NCI-H1105 treated with DMSO at 0.1 percent for 48 hours (cell line): ENCODE measurements at regions not wholly inside any gene's neighbourhood (a gene's known extent, or its start where the extent isn't known, plus 50 kb on each side); places are given as distances from the start of the nearest gene placed in this dataset.
"Not testable (repeated sequence)": the region's sequence is repeated elsewhere in the genome, so short reads cannot be mapped to it uniquely, and the experiment has no call there.

Experiments
- DNase-seq: peaks from one replicate; lab custom pipeline; 2025; lab: John Stamatoyannopoulos, UW

GRCh38 chrX:75673468-75673867 is 111.6 kb downstream of the MAGEE2 start:
- DNase-seq: no peak

- DNase-seq: no peak
Measured at GRCh38 chrX:75655627-75656026, 129.4 kb downstream of the MAGEE2 start.

- no peak for DNase-seq
Measured at GRCh38 chrX:75649829-75650228, 127.0 kb upstream of the ZDHHC15 start.

GRCh38 chrX:75648803-75649588 is 126.2 kb upstream of the ZDHHC15 start:
- no peak for DNase-seq

GRCh38 chrX:75642811-75643361 is 120.0 kb upstream of the ZDHHC15 start:
- DNase-seq: no peak

- DNase-seq: no peak
Measured at GRCh38 chrX:75638332-75638731, 115.5 kb upstream of the ZDHHC15 start.

- no peak for DNase-seq
Measured at GRCh38 chrX:75625232-75625631, 102.4 kb upstream of the ZDHHC15 start.

- no peak for DNase-seq
Measured at GRCh38 chrX:75623535-75623934, 100.7 kb upstream of the ZDHHC15 start.

GRCh38 chrX:75609406-75609805 is 86.6 kb upstream of the ZDHHC15 start:
- no peak for DNase-seq

GRCh38 chrX:75603833-75604232 is 81.0 kb upstream of the ZDHHC15 start:
- DNase-seq: peak; percentile 32

- DNase-seq: not testable (repeated sequence)
Measured at GRCh38 chrX:75602022-75602421, 79.2 kb upstream of the ZDHHC15 start.

- no peak for DNase-seq
Measured at GRCh38 chrX:75596178-75596577, 73.3 kb upstream of the ZDHHC15 start.

GRCh38 chrX:75593186-75593585 is 70.3 kb upstream of the ZDHHC15 start:
- DNase-seq: not testable (repeated sequence)

- DNase-seq: no peak
Measured at GRCh38 chrX:75582511-75582910, 59.7 kb upstream of the ZDHHC15 start.
